OCI-LY3 (cell line): ENCODE measurements at regions not wholly inside any gene's neighbourhood (a gene's known extent, or its start where the extent isn't known, plus 50 kb on each side); places are given as distances from the start of the nearest gene placed in this dataset.

ENCODE experiments used
- CTCF ChIP-seq: fragments of 200-600, 300-600 bp; sonication (generic); IDR thresholded peaks from 2 replicates; pipeline ENCODE4 v1.5.1; 2014; ENCODE audit warnings: antibody characterized with exemption, low read length, low read depth
- EZH2phosphoT487 ChIP-seq: fragments of 200-600 bp; shearing (Covaris generic); IDR thresholded peaks from 2 replicates; pipeline ENCODE4 v1.6.1; 2018; ENCODE audit warnings: antibody characterized with exemption, mixed run types, low read depth

GRCh38 chrX:8052909-8053308, 118.2 kb downstream of the VCX2 start:
- TF ChIP-seq CTCF (no peak), EZH2phosphoT487 (no peak)
